AG10803 (cell line): ENCODE measurements at regions not wholly inside any gene's neighbourhood (a gene's known extent, or its start where the extent isn't known, plus 50 kb on each side); places are given as distances from the start of the nearest gene placed in this dataset.

ENCODE experiments used
- DNase-seq: peaks from one replicate; pipeline ENCODE4 v3.0.0; 2010; ENCODE audit warnings: low read depth
- H3K4me3 ChIP-seq: 2 replicates; pipeline ENCODE4 v1.5.1; 2011; ENCODE audit warnings: mild to moderate bottlenecking, low read length, control low read depth
- CTCF ChIP-seq: conservative IDR thresholded peaks from 2 replicates; pipeline ENCODE4 v1.5.1; 2011; ENCODE audit warnings: mild to moderate bottlenecking, low read length, control low read depth, inconsistent platforms

DNA sequence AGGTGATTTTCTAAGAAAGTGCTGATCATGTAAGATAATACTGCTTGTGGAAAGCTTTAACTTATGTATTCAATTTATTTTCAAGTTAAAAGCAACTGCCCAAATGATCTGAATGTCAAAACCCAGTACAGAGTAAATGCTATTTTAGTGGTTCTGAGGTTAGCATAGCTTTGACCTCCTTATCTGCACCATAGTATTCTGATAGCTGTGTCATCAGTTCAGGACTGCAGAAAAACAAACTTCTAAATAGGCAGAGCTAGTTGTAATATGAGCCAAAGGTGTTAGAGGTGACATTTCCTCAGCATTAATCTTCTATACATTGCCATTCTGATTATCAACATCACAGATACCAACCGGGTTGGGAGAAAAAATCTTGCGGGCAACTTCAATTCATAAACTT is 758.7 kb downstream of the SLITRK5 start:
- no peak overlapping the region for H3K4me3 ChIP-seq
- DNase-seq: no peak

GRCh38 chr13:88434953-88435352 is 763.8 kb downstream of the SLITRK5 start:
- TF ChIP-seq CTCF: no peak
- DNase-seq: no peak
- H3K4me3 ChIP-seq: no peak overlapping the region

More for the DNA sequence above, 758.7 kb downstream of the SLITRK5 start:
- TF ChIP-seq CTCF: no peak

- no peak for TF ChIP-seq CTCF
- no peak for DNase-seq
- no peak overlapping the region for H3K4me3 ChIP-seq
Observed at GRCh38 chr13:88436974-88437373, 765.8 kb downstream of the SLITRK5 start.

DNA sequence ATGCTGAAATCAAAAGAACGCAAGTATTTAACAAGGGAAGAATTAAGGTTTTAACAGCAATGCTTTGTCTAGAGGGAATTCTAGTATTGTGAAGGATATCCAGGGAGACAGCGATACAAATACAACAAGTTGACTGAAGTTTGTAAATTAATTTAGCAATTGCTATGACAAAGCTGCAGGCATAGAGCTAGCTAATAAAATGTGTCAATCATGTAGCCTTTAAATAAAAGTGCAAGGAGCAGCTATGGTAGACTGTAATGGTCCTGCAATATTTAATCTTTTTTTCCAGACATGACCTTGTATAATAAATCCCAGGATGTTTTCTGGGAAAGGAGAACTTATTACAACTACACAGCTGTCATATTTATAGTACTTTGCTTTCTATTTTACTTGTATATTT is 779.3 kb downstream of the SLITRK5 start:
- no peak overlapping the region for H3K4me3 ChIP-seq
- DNase-seq: no peak
- no peak for TF ChIP-seq CTCF

GRCh38 chr13:88456151-88456550 is 785.0 kb downstream of the SLITRK5 start:
- H3K4me3 ChIP-seq: no peak overlapping the region
- no peak for TF ChIP-seq CTCF
- no peak for DNase-seq

GRCh38 chr13:88459331-88459730 is 788.2 kb downstream of the SLITRK5 start:
- no peak overlapping the region for H3K4me3 ChIP-seq
- DNase-seq: no peak
- no peak for TF ChIP-seq CTCF

DNA sequence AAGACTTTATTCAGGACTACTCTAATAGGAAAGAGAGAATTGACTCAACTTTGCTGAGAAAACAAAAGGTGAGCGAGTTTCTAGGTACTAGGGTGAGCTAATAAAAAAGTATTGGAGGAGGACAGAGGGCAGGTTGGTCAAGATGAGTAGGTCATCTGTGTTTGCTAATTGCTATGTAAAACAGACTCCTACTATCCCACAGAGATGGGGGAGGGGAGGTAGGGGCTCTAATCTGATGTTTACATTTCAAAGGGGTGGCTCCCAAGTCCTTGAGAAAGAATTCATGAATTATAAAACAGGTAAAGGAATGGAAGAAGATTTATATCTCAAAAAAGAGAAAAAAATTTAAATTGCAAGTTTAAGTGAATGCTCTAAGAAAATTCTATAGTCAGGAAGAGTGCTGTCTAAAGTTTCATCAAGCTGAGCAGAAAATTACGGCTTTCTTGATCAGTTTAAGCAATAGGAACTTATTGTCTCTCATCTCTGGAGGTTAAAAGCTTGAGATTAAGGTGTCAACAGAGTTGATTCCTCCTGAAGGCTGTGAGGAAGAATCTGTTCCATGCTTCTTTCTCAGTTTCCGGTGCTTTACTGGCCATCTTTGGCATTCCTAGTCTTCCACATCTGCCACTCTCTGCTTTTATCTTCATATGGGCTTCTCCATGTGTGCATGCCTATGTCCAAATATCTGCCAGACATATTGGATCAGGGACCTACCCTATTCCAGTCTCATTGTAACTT is 790.3 kb downstream of the SLITRK5 start:
- DNase-seq: no peak
- no peak overlapping the region for H3K4me3 ChIP-seq
- TF ChIP-seq CTCF: no peak
